ENCODE measurements at regions not wholly inside any gene's neighbourhood (a gene's known extent, or its start where the extent isn't known, plus 50 kb on each side); places are given as distances from the start of the nearest gene placed in this dataset.

GRCh38 chr7:121810831-121811672 lies 61.9 kb upstream of the PTPRZ1 start:
- no peak for DNase-seq (ENCODE audit: low read depth in 1 of 2, low spot score in 1 of 2)

GRCh38 chr7:121807078-121807477 lies 65.9 kb upstream of the PTPRZ1 start:
- no peak for DNase-seq (ENCODE audit: low read depth in 1 of 2, low spot score in 1 of 2)

GRCh38 chr7:121803039-121803438 lies 69.9 kb upstream of the PTPRZ1 start:
- no peak for DNase-seq (ENCODE audit: low read depth in 1 of 2, low spot score in 1 of 2)

DNA sequence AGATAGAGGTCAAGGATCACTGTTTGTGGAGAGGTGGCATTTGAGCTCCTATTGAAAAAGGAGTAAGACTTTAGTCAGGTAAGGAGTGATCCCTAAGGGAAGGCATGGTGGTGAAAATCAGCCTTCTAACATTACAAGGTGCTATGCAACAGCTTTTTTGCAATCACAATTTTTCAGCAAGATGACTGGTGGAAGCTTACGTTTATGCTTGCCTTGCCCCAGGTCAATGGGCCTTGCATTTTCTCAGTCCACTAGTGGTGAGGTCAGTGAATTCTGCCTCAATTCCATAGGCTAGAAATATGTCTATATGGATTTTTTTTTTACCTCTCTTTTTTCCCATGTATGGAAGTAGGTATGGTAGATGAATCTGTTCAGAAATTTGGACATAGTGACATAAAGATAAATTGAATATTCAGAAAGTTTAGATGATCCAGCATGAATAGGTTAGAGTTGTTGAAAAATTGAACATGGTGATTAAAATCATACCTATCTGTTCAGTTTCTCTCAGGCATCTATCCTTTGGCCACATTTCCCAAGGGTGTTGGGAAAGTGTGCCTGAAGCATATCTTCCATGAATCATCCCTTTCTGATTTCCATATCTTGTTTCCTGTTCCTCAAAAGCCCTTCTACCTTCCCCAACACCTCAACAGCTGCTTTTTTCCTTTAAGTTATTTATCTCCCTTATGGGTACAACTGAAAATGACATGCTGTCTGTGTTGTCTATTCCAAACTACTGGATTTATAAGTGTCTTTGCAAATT lies 71.9 kb upstream of the PTPRZ1 start:
- no peak for DNase-seq (ENCODE audit: low read depth in 1 of 2, low spot score in 1 of 2)

DNA sequence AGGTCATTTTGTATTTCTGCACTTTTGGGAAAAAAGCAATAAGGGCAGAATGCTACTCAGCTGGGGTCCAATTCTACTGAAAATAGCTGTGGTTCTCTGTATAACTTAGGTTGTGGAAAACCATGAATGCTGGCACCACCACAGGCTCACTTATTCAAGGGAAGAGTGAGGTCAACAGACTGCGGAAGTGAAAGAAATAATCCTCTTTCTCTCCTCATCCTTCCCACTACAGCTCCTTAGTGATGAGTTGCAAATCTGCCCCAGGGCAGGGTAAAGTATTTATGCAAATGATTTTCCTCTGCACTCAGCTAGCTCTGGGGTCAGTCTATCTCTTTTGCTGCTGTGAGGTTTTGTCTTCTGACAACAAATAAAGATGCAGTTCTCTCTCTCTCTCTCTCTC lies 74.1 kb upstream of the PTPRZ1 start:
- DNase-seq (ENCODE audit: low read depth in 1 of 2, low spot score in 1 of 2): no peak

- no peak for DNase-seq (ENCODE audit: low read depth in 1 of 2, low spot score in 1 of 2)
Measured at GRCh38 chr7:121798453-121798840, 74.5 kb upstream of the PTPRZ1 start.

- DNase-seq (ENCODE audit: low read depth in 1 of 2, low spot score in 1 of 2): no peak
Measured at GRCh38 chr7:121797657-121798452, 75.1 kb upstream of the PTPRZ1 start.

DNA sequence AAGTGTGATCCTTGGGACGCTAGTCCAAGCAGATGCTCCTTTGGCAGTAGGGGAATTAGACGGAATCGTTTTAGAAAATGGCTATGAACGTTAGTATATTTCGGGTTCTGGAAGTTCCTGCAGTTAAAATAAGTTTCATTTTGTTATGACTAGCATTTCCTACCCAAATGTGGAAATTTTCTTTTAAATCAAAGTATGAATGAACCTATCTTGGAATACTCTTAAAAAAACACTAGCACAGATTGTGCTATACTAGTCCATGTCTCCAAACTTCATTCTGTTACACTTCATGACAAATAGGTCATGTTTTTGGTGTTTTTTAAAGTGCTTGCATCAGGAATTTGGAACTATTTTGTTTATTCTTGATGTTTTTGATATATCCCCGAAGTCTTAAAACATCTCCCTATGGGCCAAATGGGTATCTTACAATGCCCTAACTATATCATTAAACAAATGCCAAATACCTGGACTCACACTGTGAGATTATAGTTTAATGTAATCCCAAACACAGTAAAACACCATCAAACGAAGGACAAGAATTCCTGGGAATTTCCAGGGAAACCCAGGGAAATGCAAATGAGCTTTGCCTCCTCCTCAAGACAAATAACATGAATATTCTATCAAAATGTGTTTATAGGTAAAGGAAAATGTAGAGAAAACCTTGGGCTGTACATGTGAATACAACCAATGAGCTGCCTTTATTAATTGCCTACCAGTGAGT lies 75.9 kb upstream of the PTPRZ1 start:
- DNase-seq (ENCODE audit: low read depth in 1 of 2, low spot score in 1 of 2): no peak

DNA sequence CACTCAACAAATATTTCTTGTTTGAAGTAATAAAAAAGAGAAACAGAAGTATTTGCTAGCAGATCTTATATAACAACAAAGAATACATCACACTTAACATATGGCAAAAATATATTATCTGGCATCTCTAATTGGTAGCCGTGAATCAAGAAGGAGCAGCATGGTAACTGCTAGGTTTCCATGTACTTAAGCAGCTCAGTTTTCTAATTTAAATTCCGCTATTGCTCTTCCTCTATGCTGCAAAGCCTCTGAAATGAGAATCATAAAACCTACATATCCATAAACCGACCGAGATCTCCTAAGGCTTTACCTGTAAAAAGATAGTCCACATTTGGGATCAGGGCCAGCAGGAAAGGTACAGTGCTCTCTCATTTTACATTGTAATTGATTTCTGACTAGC lies 76.6 kb upstream of the PTPRZ1 start:
- no peak for DNase-seq (ENCODE audit: low read depth in 1 of 2, low spot score in 1 of 2)

DNA sequence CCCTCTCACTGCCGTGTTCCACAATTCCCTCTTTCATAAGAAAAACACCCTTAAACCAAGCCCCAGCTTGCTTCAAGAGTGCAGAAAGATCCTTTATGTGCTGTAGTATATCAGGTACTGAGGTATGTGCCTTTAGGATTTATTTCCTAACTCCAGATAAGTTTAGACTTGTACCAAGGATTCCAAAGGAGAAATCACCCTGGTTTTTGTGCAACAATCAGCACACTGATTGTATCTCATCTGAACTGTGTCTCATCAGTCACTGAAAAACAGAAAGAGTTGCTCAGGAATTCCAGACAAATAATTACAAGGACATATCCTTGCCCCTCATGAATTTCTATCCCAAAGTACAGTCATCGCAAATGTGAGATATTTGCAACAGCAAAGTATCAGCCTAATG lies 77.2 kb upstream of the PTPRZ1 start:
- no peak for DNase-seq (ENCODE audit: low read depth in 1 of 2, low spot score in 1 of 2)

DNA sequence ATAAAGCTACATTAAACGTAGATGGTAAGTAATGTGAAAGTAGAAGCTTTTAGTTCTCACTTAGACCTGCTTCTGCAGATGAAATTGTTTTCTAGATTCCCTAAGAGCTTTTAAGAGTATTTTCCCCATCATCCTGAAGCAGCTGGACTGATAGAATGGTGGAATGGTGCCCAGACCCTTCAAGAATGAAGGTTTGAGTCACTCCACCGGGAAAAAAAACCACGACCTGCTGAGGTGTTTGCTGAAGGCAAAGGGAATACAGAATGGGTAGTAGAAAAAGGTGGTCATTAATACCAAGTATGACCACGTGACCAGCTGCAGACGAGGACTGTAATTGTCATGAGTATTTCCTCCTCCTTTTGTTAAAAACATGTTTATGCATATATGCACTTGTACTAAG lies 79.2 kb upstream of the PTPRZ1 start:
- DNase-seq (ENCODE audit: low read depth in 1 of 2, low spot score in 1 of 2): no peak

GRCh38 chr7:121777672-121778071 lies 95.3 kb upstream of the PTPRZ1 start:
- no peak for DNase-seq (ENCODE audit: low read depth in 1 of 2, low spot score in 1 of 2)

- DNase-seq (ENCODE audit: low read depth in 1 of 2, low spot score in 1 of 2): no peak
Measured at GRCh38 chr7:121774563-121774962, 98.4 kb upstream of the PTPRZ1 start.

DNA sequence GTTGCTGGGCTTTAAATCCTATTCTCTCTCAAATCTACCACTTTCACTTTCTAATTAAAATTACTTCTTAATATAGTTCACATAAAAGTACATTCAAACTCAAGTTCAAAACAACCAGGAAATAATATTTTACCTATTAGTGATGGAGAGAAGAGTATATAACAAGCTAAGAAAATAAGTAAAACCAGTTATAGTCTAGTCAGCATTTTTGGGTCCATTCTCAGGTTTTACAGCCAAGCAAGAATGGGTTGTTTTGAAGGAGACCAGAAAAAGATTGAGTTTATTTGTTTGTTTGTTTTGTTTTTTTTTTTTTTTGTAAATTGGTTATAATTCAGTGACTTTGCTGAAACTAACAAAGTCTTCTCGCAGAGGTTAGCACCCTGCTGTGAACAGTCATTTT lies 106.3 kb upstream of the PTPRZ1 start:
- DNase-seq (ENCODE audit: low read depth in 1 of 2, low spot score in 1 of 2): no peak

- no peak for DNase-seq (ENCODE audit: low read depth in 1 of 2, low spot score in 1 of 2)
Measured at GRCh38 chr7:121761399-121761798, 111.6 kb upstream of the PTPRZ1 start.

DNA sequence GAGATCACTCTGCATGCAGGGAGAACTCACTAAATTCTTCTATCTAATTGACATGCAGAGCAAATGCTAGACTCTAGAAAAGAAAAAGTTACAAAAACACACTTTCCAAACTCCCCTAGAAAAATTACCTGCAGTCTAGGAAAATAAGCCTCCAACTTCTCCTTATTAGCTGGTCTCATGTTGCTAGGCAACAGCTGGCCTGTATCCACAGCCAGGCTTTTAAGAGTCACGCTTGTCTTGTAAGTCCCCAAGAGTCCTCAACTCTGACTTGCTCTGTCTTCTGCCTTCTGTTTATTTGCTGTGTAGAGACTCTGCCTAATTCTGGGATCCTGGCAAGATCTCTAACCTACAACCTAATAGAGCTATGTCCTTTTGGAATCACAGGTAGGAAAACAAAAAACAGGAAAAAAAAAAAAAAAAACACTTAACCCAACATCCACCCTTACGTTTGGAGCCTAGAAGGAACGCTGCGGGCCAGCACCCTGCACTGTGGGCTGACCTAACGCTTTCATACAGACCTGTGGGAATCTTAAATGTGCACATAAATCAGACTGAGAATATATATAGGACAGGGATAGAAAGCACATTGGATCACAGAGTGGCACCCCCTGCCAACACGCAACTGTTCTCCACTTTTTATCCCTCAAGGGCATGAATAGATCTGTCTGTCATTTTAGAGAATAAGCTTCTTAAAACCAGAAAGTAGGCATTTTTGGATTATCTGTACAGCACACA lies 117.0 kb upstream of the PTPRZ1 start:
- no peak for DNase-seq (ENCODE audit: low read depth in 1 of 2, low spot score in 1 of 2)

- DNase-seq (ENCODE audit: low read depth in 1 of 2, low spot score in 1 of 2): no peak
Measured at GRCh38 chr7:121755286-121755685, 117.7 kb upstream of the PTPRZ1 start.

- no peak for DNase-seq (ENCODE audit: low read depth in 1 of 2, low spot score in 1 of 2)
Measured at GRCh38 chr7:121753944-121754343, 119.0 kb upstream of the PTPRZ1 start.

- DNase-seq (ENCODE audit: low read depth in 1 of 2, low spot score in 1 of 2): no peak
Measured at GRCh38 chr7:121752706-121753105, 120.3 kb upstream of the PTPRZ1 start.

DNA sequence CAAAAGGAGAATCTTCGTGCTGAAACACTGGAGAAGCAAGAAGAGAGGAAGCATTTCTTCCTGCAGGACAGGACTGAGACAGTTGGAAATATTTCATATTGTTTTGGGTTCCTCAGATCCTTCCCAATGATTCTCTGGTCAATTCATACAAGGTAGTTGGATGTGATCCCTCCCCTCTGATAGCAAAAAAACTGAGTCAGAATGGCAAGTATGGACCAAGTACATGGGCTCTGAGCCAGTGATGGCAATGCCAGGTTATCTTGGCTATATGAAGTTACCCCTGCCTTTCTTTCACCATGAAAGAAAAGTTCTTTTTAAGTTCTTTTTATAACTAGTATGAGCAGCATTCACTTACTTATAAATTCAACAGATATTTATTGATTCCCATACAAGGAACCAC lies 124.4 kb upstream of the PTPRZ1 start:
- DNase-seq (ENCODE audit: low read depth in 1 of 2, low spot score in 1 of 2): no peak
